MM.1S (cell line): ENCODE measurements at regions not wholly inside any gene's neighbourhood (a gene's known extent, or its start where the extent isn't known, plus 50 kb on each side); places are given as distances from the start of the nearest gene placed in this dataset.

Source experiments
- DNase-seq: peaks from one replicate; pipeline ENCODE4 v3.0.0-alpha.2; 2015
- H2AFZ ChIP-seq: fragments of 300-600 bp; sonication (generic); 2 replicates; pipeline ENCODE4 v1.6.0; 2016; ENCODE audit warnings: antibody characterized with exemption, low read length
- H3F3A ChIP-seq: fragments of 300-600 bp; sonication (generic); 2 replicates; pipeline ENCODE4 v1.6.1; 2016; ENCODE audit warnings: mild to moderate bottlenecking, antibody characterized with exemption, low read length, moderate library complexity, mixed read lengths; ENCODE audit not compliant: insufficient read depth
- H3K27ac ChIP-seq: fragments of 300-600 bp; sonication (generic); 2 replicates; pipeline ENCODE4 v1.5.1; 2016; ENCODE audit warnings: mild to moderate bottlenecking, low read length
- H3K27me3 ChIP-seq: fragments of 300-600 bp; sonication (generic); replicated peaks from 2 replicates; pipeline ENCODE4 v1.6.0; 2016; ENCODE audit warnings: low read length; ENCODE audit not compliant: insufficient read depth
- H3K36me3 ChIP-seq: fragments of 300-600 bp; sonication (generic); replicated peaks from 2 replicates; pipeline ENCODE4 v1.6.1; 2016; ENCODE audit warnings: mild to moderate bottlenecking, low read length, mixed read lengths; ENCODE audit not compliant: insufficient read depth
- H3K4me1 ChIP-seq: fragments of 300-600 bp; sonication (generic); 2 replicates; pipeline ENCODE4 v1.6.1; 2016; ENCODE audit warnings: low read length, mixed read lengths
- H3K4me2 ChIP-seq: fragments of 300-600 bp; sonication (generic); 2 replicates; pipeline ENCODE4 v1.6.0; 2016; ENCODE audit warnings: low read depth, low read length
- H3K4me3 ChIP-seq: fragments of 300-600 bp; sonication (generic); 2 replicates; pipeline ENCODE4 v1.5.1; 2016; ENCODE audit warnings: low read length, mixed read lengths
- H3K79me2 ChIP-seq: fragments of 300-600 bp; sonication (generic); 2 replicates; pipeline ENCODE4 v1.6.1; 2016; ENCODE audit warnings: mixed run types, low read length, mixed read lengths
- H3K9ac ChIP-seq: fragments of 300-600 bp; sonication (generic); 2 replicates; pipeline ENCODE4 v1.6.1; 2016; ENCODE audit warnings: low read length, mixed read lengths
- H3K9me2 ChIP-seq: fragments of 300-600 bp; sonication (generic); replicated peaks from 2 replicates; pipeline ENCODE4 v1.6.1; 2016; ENCODE audit warnings: mild to moderate bottlenecking, low read length, mixed read lengths; ENCODE audit not compliant: insufficient read depth
- H3K9me3 ChIP-seq: fragments of 300-600 bp; sonication (generic); replicated peaks from 2 replicates; pipeline ENCODE4 v1.6.1; 2016; ENCODE audit warnings: mild to moderate bottlenecking, low read length, mixed read lengths; ENCODE audit not compliant: insufficient read depth
- H4K20me1 ChIP-seq: fragments of 300-600 bp; sonication (generic); 2 replicates; pipeline ENCODE4 v1.6.1; 2016; ENCODE audit warnings: mild to moderate bottlenecking, low read length, moderate library complexity, mixed read lengths; ENCODE audit not compliant: insufficient read depth
- EZH2 ChIP-seq: fragments of 300-600 bp; sonication (generic); optimal IDR thresholded peaks from 2 replicates; pipeline ENCODE3; 2017; ENCODE audit warnings: low read depth, mild to moderate bottlenecking, antibody characterized with exemption, low read length, mixed read lengths
- EZH2phosphoT487 ChIP-seq: fragments of 300-600 bp; sonication (generic); IDR thresholded peaks from 2 replicates; pipeline ENCODE4 v1.6.1; 2018; ENCODE audit warnings: antibody characterized with exemption, low read length
- TF ChIP-seq, protein P1 (sequence below): fragments of 300-600 bp; sonication (generic); IDR thresholded peaks from 2 replicates; pipeline ENCODE4 v1.5.1; 2016; ENCODE audit warnings: antibody characterized with exemption, low read length, mixed read lengths

DNA sequence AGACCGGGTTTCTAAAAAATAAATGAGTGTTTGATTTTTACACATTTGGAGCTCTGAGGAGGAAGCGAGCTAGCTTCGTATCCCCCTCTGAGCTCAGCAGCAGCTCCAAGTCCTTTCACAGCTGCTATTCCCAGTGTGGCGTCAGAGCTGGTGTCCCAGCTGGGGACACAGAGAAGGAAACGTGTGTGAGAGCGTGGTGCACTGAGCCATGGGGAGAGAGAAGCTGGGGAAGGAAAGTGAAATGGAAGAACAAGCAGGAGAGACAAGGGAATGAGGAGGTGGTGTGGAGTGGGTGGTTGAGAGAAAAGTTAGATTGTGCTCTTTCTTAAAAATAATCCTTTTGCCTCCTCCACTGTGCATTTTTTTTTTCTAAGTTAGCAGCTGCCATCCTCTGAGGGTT is 79.5 kb upstream of the SLC4A4 start:
- Histone ChIP-seq H3K9me3 (no peaks in the 10 kb centered on the region), H4K20me1 (no peaks in the 10 kb centered on the region), H3K27me3 (no peaks in the 10 kb centered on the region), H3K79me2 (no peaks in the 10 kb centered on the region), H3K9ac (no peak overlapping the region), H3F3A (no peaks in the 10 kb centered on the region), H3K4me1 (no peaks in the 10 kb centered on the region), H3K27ac (no peak overlapping the region), H3K9me2 (no peaks in the 10 kb centered on the region), H3K4me2 (no peak overlapping the region), H3K4me3 (no peak overlapping the region), H3K36me3 (no peaks in the 10 kb centered on the region), H2AFZ (no peak overlapping the region)
- TF ChIP-seq EZH2 (no peak), EZH2phosphoT487 (no peak)
- TF ChIP-seq, protein P1, sequence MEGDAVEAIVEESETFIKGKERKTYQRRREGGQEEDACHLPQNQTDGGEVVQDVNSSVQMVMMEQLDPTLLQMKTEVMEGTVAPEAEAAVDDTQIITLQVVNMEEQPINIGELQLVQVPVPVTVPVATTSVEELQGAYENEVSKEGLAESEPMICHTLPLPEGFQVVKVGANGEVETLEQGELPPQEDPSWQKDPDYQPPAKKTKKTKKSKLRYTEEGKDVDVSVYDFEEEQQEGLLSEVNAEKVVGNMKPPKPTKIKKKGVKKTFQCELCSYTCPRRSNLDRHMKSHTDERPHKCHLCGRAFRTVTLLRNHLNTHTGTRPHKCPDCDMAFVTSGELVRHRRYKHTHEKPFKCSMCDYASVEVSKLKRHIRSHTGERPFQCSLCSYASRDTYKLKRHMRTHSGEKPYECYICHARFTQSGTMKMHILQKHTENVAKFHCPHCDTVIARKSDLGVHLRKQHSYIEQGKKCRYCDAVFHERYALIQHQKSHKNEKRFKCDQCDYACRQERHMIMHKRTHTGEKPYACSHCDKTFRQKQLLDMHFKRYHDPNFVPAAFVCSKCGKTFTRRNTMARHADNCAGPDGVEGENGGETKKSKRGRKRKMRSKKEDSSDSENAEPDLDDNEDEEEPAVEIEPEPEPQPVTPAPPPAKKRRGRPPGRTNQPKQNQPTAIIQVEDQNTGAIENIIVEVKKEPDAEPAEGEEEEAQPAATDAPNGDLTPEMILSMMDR = no peak
- no peak for DNase-seq

GRCh38 chr4:71259911-71260331 is 78.9 kb upstream of the SLC4A4 start:
- Histone ChIP-seq H3K36me3 (no peaks in the 10 kb centered on the region), H3K9ac (no peak overlapping the region), H3F3A (no peaks in the 10 kb centered on the region), H4K20me1 (no peaks in the 10 kb centered on the region), H3K9me3 (no peaks in the 10 kb centered on the region), H3K9me2 (no peaks in the 10 kb centered on the region), H3K4me1 (no peaks in the 10 kb centered on the region), H3K79me2 (no peaks in the 10 kb centered on the region), H3K27ac (no peak overlapping the region), H3K4me3 (no peak overlapping the region), H3K4me2 (no peak overlapping the region), H3K27me3 (no peaks in the 10 kb centered on the region), H2AFZ (no peak overlapping the region)
- DNase-seq = no peak
- TF ChIP-seq EZH2phosphoT487 = no peak
- no peak for TF ChIP-seq EZH2
- TF ChIP-seq, protein P1 = no peak

GRCh38 chr4:71260544-71260943 is 78.3 kb upstream of the SLC4A4 start:
- TF ChIP-seq, protein P1 = no peak
- TF ChIP-seq EZH2phosphoT487 (no peak), EZH2 (no peak)
- no peak overlapping the region for H3K4me2 ChIP-seq
- no peaks in the 10 kb centered on the region for H3K9me3 ChIP-seq
- DNase-seq = no peak
- no peaks in the 10 kb centered on the region for H3K27me3 ChIP-seq
- H2AFZ ChIP-seq = no peak overlapping the region
- no peaks in the 10 kb centered on the region for H3K4me1 ChIP-seq
- H3K4me3 ChIP-seq = no peak overlapping the region
- no peaks in the 10 kb centered on the region for H3K36me3 ChIP-seq
- H4K20me1 ChIP-seq = no peaks in the 10 kb centered on the region
- no peak overlapping the region for H3K27ac ChIP-seq
- no peak overlapping the region for H3K9ac ChIP-seq
- no peaks in the 10 kb centered on the region for H3F3A ChIP-seq
- H3K9me2 ChIP-seq = no peaks in the 10 kb centered on the region
- no peaks in the 10 kb centered on the region for H3K79me2 ChIP-seq
